ENCODE measurements at regions not wholly inside any gene's neighbourhood (a gene's known extent, or its start where the extent isn't known, plus 50 kb on each side); places are given as distances from the start of the nearest gene placed in this dataset.

DNA sequence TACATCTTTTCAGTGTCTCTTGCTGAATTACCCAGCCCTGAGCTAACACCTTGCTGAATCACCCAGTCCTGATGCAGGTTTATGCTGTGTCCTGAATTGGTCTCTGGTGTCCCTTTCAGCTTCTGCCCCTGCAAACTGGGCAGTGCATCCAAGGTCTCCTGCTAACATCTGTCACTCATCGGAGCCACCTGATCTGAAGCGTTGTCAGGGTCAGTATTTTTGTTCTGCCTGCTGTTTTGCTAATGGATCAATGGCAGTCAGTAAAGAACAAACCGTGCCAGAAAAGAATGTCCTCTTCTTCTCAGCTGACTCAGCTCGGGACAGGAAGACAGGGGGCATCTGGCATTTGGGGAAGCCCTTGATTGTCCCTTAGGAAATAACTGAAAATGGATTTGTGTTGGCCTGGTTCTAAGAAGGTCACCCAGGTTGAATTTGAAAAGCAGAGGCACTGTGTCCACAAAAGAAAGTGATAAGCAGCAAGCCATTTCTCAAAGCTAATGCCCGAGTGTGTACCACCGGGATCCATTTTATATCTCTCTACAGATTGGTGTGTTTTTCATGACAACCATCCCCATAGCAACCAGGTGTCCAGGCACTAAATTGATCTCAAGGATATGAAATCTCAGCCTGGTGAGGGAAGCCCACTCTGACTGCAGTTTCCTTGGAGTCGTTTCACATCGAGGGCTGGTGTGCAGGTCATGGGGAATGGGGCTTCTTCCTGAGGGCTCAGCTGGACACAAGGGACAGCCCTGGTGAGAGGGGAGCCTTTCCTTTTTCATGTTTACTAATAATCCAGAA lies 109.7 kb upstream of the IRF2BP2 start (continued):
- TF ChIP-seq, protein P1, sequence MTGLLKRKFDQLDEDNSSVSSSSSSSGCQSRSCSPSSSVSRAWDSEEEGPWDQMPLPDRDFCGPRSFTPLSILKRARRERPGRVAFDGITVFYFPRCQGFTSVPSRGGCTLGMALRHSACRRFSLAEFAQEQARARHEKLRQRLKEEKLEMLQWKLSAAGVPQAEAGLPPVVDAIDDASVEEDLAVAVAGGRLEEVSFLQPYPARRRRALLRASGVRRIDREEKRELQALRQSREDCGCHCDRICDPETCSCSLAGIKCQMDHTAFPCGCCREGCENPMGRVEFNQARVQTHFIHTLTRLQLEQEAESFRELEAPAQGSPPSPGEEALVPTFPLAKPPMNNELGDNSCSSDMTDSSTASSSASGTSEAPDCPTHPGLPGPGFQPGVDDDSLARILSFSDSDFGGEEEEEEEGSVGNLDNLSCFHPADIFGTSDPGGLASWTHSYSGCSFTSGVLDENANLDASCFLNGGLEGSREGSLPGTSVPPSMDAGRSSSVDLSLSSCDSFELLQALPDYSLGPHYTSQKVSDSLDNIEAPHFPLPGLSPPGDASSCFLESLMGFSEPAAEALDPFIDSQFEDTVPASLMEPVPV (CRISPR knock-in tag; IDR thresholded peaks at IDR 0.05), result no peak
- TF ChIP-seq ONECUT2 (CRISPR knock-in tag; IDR thresholded peaks at IDR 0.05), result peak; percentile 81
- no peak for TF ChIP-seq PLRG1 (conservative IDR thresholded peaks at IDR 0.05)
- peak; percentile 44; the same call in 1 of the 2 replicates for TF ChIP-seq IRF2 (CRISPR knock-in tag; IDR thresholded peaks at IDR 0.05)
- TF ChIP-seq EZH2 (conservative IDR thresholded peaks at IDR 0.05; ENCODE audit: low read depth, low read length), result no peak
- no peak for TF ChIP-seq ZNF713 (CRISPR knock-in tag; IDR thresholded peaks at IDR 0.05)
- no peak for TF ChIP-seq HHEX (CRISPR knock-in tag; IDR thresholded peaks at IDR 0.05)
- TF ChIP-seq ZBTB7A (CRISPR knock-in tag; IDR thresholded peaks at IDR 0.05), result no peak
- TF ChIP-seq, protein P2, sequence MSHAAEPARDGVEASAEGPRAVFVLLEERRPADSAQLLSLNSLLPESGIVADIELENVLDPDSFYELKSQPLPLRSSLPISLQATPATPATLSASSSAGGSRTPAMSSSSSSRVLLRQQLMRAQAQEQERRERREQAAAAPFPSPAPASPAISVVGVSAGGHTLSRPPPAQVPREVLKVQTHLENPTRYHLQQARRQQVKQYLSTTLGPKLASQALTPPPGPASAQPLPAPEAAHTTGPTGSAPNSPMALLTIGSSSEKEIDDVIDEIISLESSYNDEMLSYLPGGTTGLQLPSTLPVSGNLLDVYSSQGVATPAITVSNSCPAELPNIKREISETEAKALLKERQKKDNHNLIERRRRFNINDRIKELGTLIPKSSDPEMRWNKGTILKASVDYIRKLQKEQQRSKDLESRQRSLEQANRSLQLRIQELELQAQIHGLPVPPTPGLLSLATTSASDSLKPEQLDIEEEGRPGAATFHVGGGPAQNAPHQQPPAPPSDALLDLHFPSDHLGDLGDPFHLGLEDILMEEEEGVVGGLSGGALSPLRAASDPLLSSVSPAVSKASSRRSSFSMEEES (CRISPR knock-in tag; IDR thresholded peaks at IDR 0.05), result peak; percentile 93
- TF ChIP-seq ZNF589 (CRISPR knock-in tag; conservative IDR thresholded peaks at IDR 0.05), result 0 out of 2 replicates have a peak, but pooled peaks have one; percentile 58
- TF ChIP-seq ZNF17 (CRISPR knock-in tag; IDR thresholded peaks at IDR 0.05), result no peak
- no peak for TF ChIP-seq MATR3 (CRISPR knock-in tag; IDR thresholded peaks at IDR 0.05)
- no peak for TF ChIP-seq HCFC1 (IDR thresholded peaks at IDR 0.05; ENCODE audit: low read depth, low read length)
- TF ChIP-seq CREM (IDR thresholded peaks at IDR 0.05), result peak; percentile 60; the same call in 1 of the 2 replicates
- TF ChIP-seq CREM (CRISPR knock-in tag; IDR thresholded peaks at IDR 0.05), result no peak
- TF ChIP-seq PAF1 (CRISPR knock-in tag; IDR thresholded peaks at IDR 0.05), result no peak
- peak; percentile 44; the same call in 1 of the 2 replicates for TF ChIP-seq ZNF652 (CRISPR knock-in tag; IDR thresholded peaks at IDR 0.05; ENCODE audit: borderline replicate concordance, low read depth)
- TF ChIP-seq SIX4 (CRISPR knock-in tag; IDR thresholded peaks at IDR 0.05), result peak; percentile 77; the same call in 1 of the 2 replicates
- no peak for TF ChIP-seq ZNF282 (IDR thresholded peaks at IDR 0.05; ENCODE audit: partially characterized antibody)
- TF ChIP-seq, protein P3, sequence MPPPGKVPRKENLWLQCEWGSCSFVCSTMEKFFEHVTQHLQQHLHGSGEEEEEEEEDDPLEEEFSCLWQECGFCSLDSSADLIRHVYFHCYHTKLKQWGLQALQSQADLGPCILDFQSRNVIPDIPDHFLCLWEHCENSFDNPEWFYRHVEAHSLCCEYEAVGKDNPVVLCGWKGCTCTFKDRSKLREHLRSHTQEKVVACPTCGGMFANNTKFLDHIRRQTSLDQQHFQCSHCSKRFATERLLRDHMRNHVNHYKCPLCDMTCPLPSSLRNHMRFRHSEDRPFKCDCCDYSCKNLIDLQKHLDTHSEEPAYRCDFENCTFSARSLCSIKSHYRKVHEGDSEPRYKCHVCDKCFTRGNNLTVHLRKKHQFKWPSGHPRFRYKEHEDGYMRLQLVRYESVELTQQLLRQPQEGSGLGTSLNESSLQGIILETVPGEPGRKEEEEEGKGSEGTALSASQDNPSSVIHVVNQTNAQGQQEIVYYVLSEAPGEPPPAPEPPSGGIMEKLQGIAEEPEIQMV (CRISPR knock-in tag; IDR thresholded peaks at IDR 0.05; ENCODE audit: low read depth), result no peak
- TF ChIP-seq PRPF4 (IDR thresholded peaks at IDR 0.05; ENCODE audit: low read depth, low read length, poor library complexity, severe bottlenecking), result no peak
- TF ChIP-seq, protein P4, sequence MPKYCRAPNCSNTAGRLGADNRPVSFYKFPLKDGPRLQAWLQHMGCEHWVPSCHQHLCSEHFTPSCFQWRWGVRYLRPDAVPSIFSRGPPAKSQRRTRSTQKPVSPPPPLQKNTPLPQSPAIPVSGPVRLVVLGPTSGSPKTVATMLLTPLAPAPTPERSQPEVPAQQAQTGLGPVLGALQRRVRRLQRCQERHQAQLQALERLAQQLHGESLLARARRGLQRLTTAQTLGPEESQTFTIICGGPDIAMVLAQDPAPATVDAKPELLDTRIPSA (CRISPR knock-in tag; IDR thresholded peaks at IDR 0.05; ENCODE audit: borderline replicate concordance), result no peak
- TF ChIP-seq, protein P5, sequence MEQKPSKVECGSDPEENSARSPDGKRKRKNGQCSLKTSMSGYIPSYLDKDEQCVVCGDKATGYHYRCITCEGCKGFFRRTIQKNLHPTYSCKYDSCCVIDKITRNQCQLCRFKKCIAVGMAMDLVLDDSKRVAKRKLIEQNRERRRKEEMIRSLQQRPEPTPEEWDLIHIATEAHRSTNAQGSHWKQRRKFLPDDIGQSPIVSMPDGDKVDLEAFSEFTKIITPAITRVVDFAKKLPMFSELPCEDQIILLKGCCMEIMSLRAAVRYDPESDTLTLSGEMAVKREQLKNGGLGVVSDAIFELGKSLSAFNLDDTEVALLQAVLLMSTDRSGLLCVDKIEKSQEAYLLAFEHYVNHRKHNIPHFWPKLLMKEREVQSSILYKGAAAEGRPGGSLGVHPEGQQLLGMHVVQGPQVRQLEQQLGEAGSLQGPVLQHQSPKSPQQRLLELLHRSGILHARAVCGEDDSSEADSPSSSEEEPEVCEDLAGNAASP (CRISPR knock-in tag; IDR thresholded peaks at IDR 0.05; ENCODE audit: borderline replicate concordance), result peak; percentile 98
- TF ChIP-seq ZNF367 (CRISPR knock-in tag; IDR thresholded peaks at IDR 0.05; ENCODE audit: borderline replicate concordance), result no peak
- no peak for TF ChIP-seq SSRP1 (CRISPR knock-in tag; IDR thresholded peaks at IDR 0.05)
- TF ChIP-seq REL (CRISPR knock-in tag; conservative IDR thresholded peaks at IDR 0.05), result no peak
- TF ChIP-seq TOE1 (CRISPR knock-in tag; IDR thresholded peaks at IDR 0.05), result no peak
